ENCODE measurements at regions not wholly inside any gene's neighbourhood (a gene's known extent, or its start where the extent isn't known, plus 50 kb on each side); places are given as distances from the start of the nearest gene placed in this dataset.

DNA sequence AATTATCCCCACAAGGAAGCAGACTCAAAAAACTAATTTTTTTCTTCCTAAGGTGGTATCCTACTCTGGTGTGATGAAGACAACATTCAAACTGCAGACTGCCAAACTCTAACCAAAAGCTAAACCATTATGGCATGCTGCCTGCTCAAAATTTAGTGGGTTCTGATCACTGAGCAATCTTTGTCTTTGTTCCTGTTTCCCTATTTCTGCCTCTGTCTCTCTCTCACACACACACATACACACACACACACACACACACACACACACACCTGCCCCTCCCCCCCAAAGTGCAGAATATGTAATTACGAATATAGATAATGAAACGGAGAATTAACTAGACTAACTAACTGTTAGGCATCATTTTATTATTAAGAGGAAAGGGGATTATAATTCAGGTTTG is 1278.6 kb downstream of the PCDH7 start:
- peak; percentile 76 for DNase-seq

DNA sequence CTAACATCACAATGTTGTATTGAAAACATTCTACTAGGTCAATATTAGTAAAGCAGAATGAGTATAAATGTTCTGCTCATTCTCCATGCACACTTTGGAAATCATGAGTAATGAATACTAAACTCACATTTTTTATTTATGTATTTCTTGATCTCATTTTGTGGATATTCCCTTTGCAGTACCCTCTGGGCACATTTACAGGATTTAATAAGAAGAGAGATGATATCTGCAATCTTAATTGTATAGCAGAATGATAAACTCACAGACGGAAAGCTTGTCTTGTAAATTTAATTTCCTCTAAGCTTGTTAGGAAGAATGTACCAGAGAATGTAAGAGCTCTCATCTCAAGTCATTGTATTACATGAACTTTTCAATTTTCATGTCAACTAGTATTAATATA is 1279.7 kb downstream of the PCDH7 start:
- no peak for DNase-seq

DNA sequence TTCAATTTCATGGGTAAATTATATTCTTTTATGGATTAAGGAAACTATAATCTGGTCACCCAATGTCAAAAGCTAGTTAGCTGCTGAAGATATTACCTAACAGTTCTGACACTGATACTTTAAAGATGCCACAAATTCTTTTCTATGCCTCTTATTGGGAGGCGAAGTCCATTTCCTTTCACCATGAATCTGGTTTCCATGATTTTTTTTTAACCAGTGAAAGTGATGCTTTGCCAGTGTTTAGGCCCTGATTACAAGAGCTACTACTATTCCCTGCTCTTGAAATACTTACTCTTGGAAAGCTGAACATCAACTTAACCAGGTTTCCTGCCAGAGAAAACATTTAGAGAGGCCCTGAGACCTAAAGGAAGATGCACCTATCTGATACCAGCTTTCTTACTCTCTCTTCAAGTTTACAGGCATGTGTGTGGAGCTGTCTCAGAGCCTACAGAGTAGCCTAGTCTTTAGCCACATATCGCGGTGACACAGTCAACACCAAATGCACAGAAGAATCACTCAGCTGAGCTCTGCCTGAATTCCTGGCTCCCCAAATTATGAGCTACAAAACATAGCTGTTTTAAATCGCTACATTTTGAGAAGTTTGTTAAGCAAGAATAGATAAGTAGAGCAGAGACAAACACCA is 1280.8 kb downstream of the PCDH7 start:
- peak; percentile 48 for DNase-seq

DNA sequence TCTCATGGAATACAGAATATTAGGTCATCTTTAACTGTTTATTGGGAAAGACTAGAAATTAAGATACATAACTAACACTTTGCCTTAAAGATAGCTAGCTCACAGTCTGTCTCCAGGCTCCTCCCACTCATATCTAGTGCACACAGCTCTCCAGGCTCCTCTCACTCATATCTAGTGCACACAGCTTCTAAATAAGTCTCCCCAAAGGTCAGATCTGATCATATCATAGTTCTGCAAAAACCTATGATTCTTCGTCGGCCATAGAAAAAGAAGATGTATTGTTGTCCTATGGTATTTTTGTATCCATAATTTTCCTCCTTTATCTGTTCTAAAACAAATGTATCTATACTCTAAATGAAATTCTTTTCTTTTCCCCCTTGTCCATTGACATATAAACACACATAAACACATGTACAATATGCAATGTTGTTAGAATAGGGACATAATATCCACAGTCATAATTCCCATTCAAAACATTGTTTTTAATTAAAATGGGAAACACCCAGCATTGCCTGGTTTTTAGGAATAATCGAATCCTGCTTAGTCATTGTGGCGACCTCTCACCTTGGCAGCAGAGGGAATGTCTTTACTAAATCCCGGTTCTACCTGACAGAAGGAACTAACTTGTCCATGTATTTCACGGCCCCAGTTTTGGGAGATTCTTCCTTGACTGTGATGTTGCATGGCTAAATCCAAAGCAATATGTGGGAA is 1282.0 kb downstream of the PCDH7 start:
- DNase-seq, result peak; percentile 95

DNA sequence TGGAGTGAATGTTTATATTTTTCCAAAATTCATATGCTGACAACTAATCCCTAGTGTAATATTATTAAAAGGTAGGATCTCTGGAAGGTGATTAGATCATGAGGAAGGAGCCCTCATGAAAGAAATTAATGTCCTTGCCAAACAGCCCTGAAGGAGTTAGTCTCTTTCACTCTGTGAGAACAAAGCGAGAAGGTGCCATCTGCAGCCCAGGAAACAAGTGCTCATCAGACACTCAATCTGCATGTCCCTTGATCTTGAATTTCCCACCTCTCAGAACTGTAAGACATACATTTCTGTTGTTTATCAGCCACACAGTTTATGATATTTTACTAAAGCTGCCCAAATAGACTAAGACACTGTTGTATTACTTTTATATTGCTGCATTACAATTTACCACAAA is 1283.4 kb downstream of the PCDH7 start:
- DNase-seq, result peak; percentile 54

DNA sequence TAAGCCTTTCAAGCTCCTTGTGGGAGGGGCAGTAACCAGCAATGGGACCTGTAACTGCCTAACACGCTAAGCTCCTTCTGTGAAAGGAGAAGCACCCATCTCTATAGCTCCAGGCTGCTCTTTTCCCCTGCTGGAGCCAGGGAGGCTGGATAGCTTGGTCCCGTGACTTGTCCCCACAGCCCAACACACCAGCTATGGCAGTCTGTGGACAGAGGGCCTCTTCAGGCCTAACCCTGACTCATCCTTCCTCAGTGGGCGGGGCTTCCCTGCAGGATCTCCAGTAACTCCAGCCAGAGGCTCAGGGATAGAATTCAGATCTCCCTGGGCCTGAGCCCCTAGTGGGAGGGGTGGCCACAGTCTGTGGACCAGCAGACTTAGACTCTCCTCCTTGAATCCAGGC is 1290.1 kb downstream of the PCDH7 start:
- no peak for DNase-seq

DNA sequence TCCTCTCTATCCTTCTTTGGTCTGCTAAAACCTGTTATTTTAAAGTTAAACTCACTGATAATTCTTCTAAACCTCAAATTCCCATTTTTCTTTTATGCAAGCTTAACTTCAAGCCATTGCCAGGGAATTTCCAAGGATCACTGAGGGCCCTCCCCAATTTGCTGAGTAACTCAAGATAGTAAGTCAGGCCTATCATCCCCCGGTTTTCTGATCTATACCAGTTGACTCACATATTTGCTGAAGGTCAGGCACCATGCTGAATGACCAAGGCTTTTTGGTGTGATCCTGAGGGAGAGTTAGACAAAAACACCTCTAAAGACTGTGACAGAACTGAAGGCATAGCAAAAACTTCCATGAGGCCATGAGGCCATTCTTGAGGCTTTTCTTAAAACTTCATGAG is 1301.9 kb downstream of the PCDH7 start:
- peak; percentile 14 for DNase-seq

DNA sequence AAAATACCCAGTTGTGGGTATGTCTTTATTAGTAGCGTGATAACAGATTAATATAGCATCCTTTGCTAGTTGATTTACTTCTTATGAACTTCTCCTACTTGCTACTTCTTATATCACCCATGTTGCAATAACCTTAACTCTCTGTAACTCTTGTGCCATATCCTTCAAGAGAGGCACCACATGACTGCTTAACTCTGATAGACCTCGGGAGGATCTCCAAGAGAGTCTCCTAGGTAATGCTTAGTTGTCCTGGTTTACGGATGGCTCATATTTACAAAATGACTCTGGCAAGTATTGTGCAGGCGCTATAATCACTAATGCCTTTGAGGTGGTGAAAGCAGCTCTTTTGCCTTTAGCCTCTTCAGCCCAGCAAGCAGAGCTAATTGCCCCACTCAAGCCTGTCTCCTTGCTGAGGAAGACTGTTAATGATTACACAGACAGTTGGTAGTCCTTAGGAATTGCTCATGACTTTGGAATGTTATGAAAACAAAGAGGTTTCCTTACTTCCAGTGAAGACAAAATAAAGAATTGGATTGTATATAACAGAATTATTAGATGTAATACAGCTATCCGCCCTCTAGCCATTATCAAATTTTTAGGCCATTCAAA is 1305.8 kb downstream of the PCDH7 start:
- DNase-seq, result no peak

DNA sequence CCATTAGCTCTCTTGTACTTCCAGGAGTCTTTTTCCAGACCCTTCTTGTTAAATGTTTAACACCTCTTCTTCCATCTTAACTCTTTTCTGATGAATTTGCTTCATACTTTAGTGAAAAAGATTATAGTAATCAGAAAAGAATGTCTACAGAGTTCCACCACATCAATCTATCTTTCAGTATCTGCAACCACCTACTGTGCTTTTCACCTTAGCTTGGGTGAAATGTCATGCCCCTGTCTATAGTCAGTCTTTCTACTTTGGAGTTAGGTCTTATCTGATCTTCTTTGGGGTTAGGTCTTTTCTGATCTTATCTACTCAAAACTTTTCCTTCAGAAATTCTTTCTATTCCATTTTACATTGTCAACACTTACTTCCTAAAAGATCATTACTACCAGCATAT is 1310.2 kb downstream of the PCDH7 start:
- DNase-seq, result no peak

DNA sequence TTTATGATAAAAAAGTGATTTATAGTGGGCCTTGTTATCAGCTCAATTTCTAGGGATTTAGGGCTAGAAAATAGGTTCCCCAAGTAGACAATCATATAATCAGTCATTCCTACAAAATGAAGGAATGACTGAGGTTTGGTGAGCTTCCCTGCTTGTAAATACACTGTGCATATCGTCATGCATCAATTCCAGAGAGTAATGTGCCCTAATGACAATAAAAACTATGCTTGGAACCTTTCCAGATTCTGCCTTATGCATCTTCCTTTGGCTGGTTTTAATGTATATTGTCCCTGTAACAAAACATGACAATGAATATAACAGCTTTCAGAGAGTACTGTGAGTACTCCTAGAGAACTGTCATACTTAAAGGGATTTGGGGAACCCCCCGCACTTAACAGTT is 1310.9 kb downstream of the PCDH7 start:
- DNase-seq, result no peak

DNA sequence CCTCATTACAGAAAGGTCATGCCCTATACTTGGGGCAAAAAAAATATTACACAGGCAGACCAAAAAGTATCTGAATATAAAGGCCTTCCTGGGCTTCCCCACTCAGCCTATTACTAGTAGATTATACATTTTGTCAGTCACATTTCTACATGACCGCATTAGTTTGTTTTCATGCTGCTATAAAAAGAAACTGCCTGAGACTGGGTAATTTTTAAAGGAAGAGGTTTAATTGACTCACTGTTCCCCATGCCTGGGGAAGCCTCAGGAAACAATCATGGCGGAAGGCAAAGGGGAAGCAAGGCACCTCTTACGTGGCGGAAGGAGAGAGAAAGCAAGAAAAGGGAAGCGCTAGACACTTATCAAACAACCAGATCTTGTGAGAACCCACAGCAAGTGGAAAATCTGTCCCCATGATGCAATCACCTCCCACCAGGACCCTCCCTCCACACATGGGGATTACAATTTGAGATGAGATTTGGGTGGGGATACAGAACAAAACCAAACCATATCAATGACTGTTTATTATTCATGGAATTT is 1312.0 kb downstream of the PCDH7 start:
- DNase-seq, result peak; percentile 21

DNA sequence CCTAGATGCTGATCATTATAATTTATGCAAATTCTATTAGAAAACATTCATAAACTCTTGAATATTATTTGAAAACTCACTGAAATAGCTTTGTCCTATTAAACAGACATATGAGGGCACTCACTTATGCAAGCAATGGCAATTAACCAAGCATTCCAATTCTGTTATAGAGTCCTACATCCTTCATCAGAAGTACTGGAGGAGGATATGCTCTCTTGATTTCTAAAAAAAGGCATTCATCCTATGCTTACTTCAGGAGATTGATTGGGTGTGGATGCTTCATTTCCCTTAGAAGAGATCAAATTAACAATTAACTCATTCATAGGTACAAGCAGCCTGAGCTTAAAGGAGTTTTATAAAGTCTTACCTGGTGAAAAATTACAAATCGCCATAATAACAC is 1317.2 kb downstream of the PCDH7 start:
- DNase-seq, result no peak

DNA sequence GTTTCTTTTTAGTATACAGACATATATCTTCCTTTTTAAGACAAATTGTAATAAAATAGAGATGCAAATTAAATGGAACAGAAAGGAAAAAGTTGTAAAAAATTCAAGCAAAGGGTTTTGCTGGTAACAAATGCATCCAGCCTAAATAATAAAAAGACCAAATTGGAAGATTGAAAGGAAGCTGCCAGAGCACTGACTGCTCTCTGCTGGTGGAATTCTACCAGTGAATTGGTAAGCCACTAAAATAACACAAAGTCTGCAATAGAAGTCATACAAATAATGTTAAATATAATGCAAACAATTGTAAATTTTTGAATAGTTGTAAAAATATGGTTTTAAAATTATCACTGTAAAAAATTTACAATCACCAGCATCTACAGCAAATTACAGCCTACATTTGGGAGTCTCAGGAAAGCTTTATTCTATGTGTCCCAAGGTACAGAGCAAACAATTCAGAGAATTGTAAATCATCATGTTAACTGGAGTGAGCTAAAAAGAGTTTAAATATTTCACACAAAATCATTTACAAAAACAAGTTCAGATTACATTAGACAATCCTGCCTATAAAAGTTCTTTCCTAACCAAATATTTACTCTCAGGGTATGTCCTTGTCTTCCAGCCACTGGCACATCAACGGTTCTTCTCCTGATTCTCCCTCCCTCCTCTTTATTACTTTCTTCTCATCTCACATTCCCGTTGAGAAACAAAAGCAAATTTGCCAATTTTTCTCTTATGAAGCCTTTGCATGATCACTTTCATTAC is 1322.5 kb downstream of the PCDH7 start:
- peak; percentile 8 for DNase-seq

DNA sequence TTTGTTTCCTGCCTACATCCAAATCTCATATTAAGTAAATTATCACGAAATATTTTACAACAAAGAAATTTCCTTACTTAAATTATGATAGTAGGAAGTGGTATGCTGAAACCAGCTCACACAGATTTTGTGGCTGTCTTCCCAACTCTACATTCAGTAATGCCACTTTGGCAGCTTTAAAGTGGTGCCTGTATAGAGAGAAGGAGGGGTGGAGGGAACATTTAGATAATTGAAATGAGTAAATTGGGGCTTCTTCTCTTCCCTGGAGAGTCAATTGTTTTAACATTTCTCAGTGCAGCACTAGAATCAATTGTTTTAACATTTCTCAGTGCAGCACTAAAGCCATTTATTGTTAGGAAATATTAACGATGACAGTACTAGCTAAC is 1323.1 kb downstream of the PCDH7 start:
- DNase-seq, result no peak

DNA sequence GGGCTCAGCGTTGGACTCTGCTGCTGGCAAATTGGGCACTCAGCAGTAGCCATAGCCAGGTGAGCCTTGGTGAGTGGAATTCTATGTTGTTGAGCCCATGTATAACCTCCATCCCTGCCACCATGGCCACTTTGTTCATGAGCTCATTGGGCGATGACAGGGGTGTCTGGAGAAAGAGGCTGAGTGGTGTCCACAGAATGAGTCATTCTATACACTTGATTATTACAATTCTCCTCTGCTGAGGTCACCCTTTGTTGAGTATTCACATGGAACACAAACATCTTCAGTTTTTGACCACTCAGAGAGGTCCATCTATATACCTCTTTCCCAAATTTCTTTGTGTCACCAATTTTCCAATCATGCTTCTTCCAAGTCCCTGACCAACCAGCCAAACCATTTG is 1341.7 kb downstream of the PCDH7 start:
- no peak for DNase-seq

DNA sequence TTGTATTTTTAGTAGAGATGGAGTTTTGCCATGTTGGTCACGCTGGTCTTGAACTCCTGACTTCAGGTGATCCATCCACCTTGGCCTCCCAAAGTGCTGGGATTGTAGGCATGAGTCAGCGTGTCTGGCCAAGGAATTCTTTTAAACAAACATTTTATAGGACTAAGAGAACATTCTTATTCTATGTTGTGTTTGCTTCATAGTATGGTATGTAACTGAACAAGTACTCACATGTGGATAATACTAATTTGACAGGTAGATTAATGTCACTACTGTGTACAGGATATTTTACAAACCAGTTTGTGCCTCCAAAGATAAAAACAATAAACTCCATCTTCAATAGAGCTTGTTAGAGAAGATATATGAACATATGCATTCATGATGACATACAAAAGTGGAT is 1353.4 kb downstream of the PCDH7 start:
- no peak for DNase-seq

DNA sequence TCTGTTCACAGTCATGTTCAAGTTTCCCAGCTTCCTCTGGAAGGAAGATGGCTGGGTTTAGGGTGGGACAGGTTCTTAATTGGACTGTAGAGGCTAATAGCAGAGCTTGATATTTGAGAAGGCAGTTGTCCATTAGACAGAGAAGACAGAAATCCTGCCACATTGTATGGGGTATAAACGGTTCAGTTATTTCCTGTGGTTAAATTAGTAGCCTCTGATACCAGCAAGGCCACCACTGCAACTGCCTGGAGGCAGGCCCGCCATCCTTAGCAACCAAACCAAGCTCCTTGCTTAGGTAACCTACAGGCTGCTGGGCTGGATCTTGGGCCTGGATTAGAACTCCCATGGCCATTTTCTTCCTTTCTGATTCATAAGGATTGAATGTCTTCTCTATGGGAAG is 1367.0 kb downstream of the PCDH7 start:
- no peak for DNase-seq

DNA sequence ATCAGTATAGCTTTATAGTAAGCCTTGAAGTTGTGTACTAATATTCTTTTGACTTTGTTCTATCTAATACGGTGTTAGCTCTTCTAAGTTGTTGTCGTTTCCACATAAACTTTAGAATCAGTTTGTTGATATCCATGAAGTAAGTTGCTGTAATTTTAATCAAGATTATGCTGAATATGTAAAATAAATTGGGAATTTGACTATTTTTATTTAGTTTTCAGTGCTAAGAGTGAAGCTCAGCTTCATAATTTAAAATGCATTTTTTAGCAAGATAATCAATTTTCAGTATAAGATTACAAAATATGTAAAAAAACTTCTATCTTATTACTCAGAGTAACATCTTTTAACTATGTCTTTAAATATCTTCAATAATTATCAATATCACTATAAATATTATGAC is 1374.8 kb downstream of the PCDH7 start:
- DNase-seq, result no peak

DNA sequence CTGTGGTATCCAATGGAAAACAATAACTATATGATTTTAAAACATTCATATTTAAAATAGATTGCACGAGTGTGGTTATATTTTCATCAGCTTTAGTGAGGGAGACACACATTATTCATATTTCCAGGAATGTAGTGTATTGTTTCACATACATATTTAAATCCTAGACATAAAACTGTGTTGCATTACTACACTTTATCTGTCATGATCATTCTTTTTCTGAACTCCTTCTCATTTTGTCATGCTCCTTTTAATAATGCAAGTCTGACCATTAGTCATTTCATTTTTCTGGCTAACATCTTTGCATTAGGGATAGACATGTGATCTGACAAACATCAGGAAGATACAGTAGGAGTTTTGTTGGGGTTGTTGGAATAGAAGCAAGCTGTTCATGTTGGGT is 1382.7 kb downstream of the PCDH7 start:
- DNase-seq, result no peak

DNA sequence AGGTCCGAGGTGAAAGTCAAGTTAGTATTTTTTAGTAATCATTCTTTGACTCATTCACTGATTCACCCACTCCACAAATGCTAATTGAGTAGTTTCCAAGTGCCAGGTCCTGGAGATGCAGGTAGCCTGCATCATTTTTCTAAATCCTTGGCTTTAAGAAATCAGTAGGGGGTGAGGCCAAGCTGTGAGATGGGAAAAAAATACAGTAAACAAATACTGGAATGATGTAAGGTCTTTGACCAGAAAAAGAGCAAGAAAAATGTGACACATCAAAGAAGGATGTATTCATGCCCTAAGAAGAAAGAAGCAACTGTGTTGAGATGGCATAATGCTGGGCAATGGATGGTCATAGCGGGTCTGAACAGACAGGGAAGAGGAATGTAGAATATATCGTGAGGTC is 1386.6 kb downstream of the PCDH7 start:
- no peak for DNase-seq

DNA sequence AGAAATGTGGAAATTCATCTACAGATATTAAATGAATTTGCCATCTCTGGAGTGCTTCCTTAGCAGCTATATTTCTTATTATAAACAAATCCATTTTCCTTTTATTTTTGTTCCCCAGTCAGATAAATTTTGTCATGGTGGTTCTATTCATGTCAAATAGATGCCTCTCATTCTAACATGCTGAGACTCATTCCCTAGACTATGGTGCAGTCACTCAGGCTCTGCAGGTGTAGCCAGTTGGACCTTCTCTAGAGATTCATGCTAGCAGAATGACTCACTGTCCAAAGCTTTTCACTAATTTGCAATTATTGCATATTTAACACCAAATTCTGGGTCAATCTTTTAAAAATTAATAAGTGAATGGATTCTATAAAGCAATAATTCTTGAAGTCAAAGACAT is 1392.7 kb downstream of the PCDH7 start:
- no peak for DNase-seq

DNA sequence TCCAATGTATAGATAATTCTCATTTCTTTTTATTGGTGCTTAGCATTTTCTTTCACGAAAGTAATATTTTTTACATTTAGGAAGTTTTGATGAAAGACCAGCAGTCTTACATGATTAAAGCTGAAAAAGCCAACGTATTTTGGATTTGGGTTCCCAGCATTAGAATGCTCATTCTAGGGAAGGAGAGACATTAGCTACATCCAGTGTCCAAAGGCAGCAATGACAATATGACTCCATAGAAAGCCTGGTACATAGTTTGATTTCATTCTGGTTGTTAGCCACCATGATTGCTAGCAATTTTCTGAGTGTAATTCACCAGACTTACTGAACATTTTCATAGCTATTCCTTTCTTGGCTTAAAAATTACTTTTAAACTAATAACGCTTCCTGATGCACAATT is 1397.5 kb downstream of the PCDH7 start:
- DNase-seq, result peak; percentile 33

DNA sequence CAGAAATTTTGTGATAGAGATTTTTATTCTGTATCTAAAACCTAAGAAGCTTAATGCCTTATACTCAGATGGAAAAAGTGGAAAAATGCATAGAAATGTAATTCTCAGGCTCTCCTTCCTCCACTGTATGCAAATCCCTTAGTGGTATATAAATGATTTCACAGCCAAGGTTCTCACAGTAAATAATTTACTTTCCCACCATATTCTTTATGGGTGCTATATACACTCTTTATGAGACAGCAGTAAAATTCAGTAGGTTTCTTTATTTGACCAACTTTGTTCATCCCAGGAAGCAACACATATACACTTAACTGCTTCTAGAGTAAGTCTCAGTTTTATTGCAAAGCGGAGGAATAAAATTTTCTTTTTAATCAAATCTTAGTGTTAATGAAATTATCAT is 1399.7 kb downstream of the PCDH7 start:
- no peak for DNase-seq

DNA sequence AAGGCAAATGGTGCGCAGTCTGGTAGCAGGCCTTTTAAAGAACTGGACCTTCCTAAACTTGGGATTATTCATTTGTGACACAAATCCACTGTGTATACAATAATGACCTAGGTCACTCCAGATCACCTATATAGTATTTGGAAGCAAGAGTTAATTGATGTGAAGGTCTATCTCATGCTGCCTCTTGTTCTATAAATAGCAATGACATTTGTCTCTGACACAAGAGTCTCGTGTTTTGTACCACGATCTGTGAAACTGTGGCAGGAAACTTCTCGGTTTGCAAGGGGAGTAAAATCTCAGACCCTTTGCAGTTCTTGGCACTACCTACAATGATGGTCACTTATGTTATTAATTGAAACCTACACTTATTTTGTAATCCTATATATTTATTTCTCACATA is 1408.4 kb downstream of the PCDH7 start:
- no peak for DNase-seq

Measured in OCI-M1 (cell line).